Activated CD8-positive, alpha-beta T cell treated with anti-CD3 and anti-CD28 coated beads for 36 hours (primary cell): ENCODE measurements at regions not wholly inside any gene's neighbourhood (a gene's known extent, or its start where the extent isn't known, plus 50 kb on each side); places are given as distances from the start of the nearest gene placed in this dataset.

ENCODE experiments used
- ATAC-seq: fragments of 200-7000 bp; cut with Tn5 transposase; one replicate; pipeline ENCODE4 v1.10.0; 2021; ENCODE audit warnings: mild to moderate bottlenecking, moderate library complexity
- CTCF ChIA-PET: fragments of 350-600 bp; sonication (Branson Sonifier 250); formaldehyde crosslinking; loops from one replicate; lab custom pipeline; 2021; ENCODE audit warnings: antibody characterized with exemption; lab: Charles Lee
- POLR2A ChIA-PET: fragments of 350-600 bp; sonication (Branson Sonifier 250); formaldehyde crosslinking; loops from one replicate; lab custom pipeline; 2021; ENCODE audit warnings: antibody characterized with exemption; lab: Charles Lee
- DNase-seq: peaks from one replicate; pipeline ENCODE4 v3.0.0-alpha.2; 2020
- H3K27ac Mint-ChIP-seq: one replicate; pipeline ENCODE4 v1.8.0; 2021; ENCODE audit warnings: mild to moderate bottlenecking, mixed read lengths
- H3K27me3 Mint-ChIP-seq: one replicate; pipeline ENCODE4 v1.8.0; 2021; ENCODE audit warnings: mixed read lengths
- H3K36me3 Mint-ChIP-seq: one replicate; pipeline ENCODE4 v1.8.0; 2021; ENCODE audit warnings: low read depth, mixed read lengths
- H3K4me1 Mint-ChIP-seq: one replicate; pipeline ENCODE4 v1.8.0; 2021; ENCODE audit warnings: low read depth, mixed read lengths
- H3K4me3 Mint-ChIP-seq: one replicate; pipeline ENCODE4 v1.8.0; 2021; ENCODE audit warnings: mild to moderate bottlenecking, moderate library complexity, mixed read lengths
- H3K9me3 Mint-ChIP-seq: one replicate; pipeline ENCODE4 v1.8.0; 2021; ENCODE audit warnings: mixed read lengths
- CTCF ChIP-seq: fragments of 200-600 bp; IDR thresholded peaks from one replicate; pipeline ENCODE4 v1.8.0; 2022; ENCODE audit warnings: antibody characterized with exemption, mild to moderate bottlenecking
- intact Hi-C: fragments of 100-400 bp; cut with micrococcal nuclease; formaldehyde crosslinking; loops from one replicate; pipeline ENCODE4 v1.10.0; 2022

GRCh38 chr9:108680946-108681345 is 174.8 kb downstream of the ACTL7B start:
- Mint-ChIP-seq H3K27me3 (no peaks in the 10 kb centered on the region), H3K36me3 (no peaks in the 10 kb centered on the region), H3K9me3 (peaks cover 1% of the 10 kb centered on the region), H3K27ac (no peak overlapping the region), H3K4me1 (no peaks in the 10 kb centered on the region), H3K4me3 (no peak overlapping the region)
- no peak for ATAC-seq
- no peak for TF ChIP-seq CTCF
- intact Hi-C loops: no loop called here
- ChIA-PET CTCF (no interaction called here), POLR2A (no interaction called here)
- DNase-seq: no peak

- Mint-ChIP-seq H3K27ac (no peak overlapping the region), H3K4me3 (no peak overlapping the region), H3K9me3 (peaks cover 1% of the 10 kb centered on the region), H3K27me3 (no peaks in the 10 kb centered on the region), H3K4me1 (no peaks in the 10 kb centered on the region), H3K36me3 (no peaks in the 10 kb centered on the region)
- intact Hi-C loops: no loop called here
- TF ChIP-seq CTCF: no peak
- POLR2A ChIA-PET: no interaction called here
- ATAC-seq: no peak
- CTCF ChIA-PET: no interaction called here
- DNase-seq: no peak
Measured at GRCh38 chr9:108677776-108678175, 178.0 kb downstream of the ACTL7B start.

- no peak for ATAC-seq
- TF ChIP-seq CTCF: no peak
Measured at GRCh38 chr9:108676355-108676754, 179.4 kb downstream of the ACTL7B start.

DNA sequence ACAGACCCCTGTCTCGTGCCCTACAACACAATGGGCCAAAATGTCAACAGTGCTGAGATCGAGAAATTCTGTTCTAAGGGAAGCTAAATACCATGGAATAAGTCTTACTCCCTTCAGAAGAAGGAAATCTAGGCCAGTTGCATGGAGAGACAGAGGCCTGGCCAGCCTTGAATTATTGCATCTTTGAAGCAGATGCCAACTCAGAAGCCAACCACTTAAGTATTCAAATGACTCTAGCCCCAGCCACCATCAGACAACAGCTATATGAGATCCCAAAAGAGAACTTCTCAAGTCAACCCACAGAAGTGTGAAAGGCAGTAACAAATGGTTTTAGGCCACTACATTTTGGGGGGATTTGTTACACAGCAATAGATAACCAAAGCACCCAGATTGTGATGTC is 180.1 kb downstream of the ACTL7B start:
- Mint-ChIP-seq H3K9me3 (no peaks in the 10 kb centered on the region), H3K4me1 (no peaks in the 10 kb centered on the region)
- CTCF ChIA-PET: no interaction called here

More at GRCh38 chr9:108676355-108676754, 179.4 kb downstream of the ACTL7B start:
- DNase-seq: no peak
- ChIA-PET CTCF (no interaction called here), POLR2A (no interaction called here)
- no peaks in the 10 kb centered on the region for H3K9me3 Mint-ChIP-seq
- intact Hi-C loops: no loop called here
- H3K4me3 Mint-ChIP-seq: no peak overlapping the region
- H3K4me1 Mint-ChIP-seq: no peaks in the 10 kb centered on the region
- H3K27me3 Mint-ChIP-seq: no peaks in the 10 kb centered on the region
- H3K36me3 Mint-ChIP-seq: no peaks in the 10 kb centered on the region
- no peak overlapping the region for H3K27ac Mint-ChIP-seq

More for the DNA sequence above, 180.1 kb downstream of the ACTL7B start:
- no peak for TF ChIP-seq CTCF
- Mint-ChIP-seq H3K4me3 (no peak overlapping the region), H3K27me3 (no peaks in the 10 kb centered on the region), H3K36me3 (no peaks in the 10 kb centered on the region), H3K27ac (no peak overlapping the region)
- ATAC-seq (no peak), DNase-seq (no peak)
- intact Hi-C loops: no loop called here
- POLR2A ChIA-PET: no interaction called here
